ENCODE measurements at regions not wholly inside any gene's neighbourhood (a gene's known extent, or its start where the extent isn't known, plus 50 kb on each side); places are given as distances from the start of the nearest gene placed in this dataset.
"Not testable (repeated sequence)": the region's sequence is repeated elsewhere in the genome, so short reads cannot be mapped to it uniquely, and the experiment has no call there.

GRCh38 chr7:113267271-113267670 is 148.9 kb upstream of the SMIM30 start:
- no peak for DNase-seq (ENCODE audit: low read depth in 3 of 3, low spot score in 1 of 3)

DNA sequence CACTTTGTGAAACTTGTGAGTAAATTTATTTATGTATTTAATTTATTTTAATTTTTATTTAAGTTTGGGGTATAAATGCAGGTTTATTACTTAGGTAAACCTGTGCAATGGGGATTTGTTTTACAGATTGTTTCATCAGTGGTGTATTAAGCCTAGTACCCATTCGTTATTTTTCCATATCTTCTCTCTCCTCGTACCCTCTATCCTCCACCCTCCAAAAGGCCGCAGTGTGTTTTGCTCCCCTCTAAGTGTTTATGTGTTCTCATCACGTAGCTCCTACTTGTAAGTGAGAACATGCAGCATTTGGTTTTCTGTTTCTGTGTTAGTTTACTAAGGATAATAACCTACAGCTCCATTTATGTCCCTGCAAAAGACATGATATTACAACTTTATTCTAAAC is 145.4 kb upstream of the SMIM30 start:
- no peak for DNase-seq (ENCODE audit: low read depth in 3 of 3, low spot score in 1 of 3)

DNA sequence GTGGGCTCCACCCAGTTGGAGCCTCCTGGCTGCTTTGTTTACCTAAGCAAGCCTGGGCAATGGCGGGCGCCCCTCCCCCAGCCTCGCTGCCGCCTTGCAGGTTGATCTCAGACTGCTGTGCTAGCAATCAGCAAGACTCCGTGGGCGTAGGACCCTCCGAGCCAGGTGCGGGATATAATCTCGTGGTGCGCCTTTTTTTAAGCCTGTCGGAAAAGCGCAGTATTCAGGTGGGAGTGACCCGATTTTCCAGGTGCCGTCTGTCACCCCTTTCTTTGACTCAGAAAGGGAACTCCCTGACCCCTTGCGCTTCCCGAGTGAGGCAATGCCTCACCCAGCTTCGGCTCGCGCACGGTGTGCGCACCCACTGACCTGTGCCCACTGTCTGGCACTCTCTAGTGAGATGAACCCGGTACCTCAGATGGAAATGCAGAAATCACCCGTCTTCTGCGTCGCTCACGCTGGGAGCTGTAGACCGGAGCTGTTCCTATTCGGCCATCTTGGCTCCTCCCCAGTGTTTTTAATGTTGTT is 144.9 kb upstream of the SMIM30 start:
- not testable (repeated sequence) for DNase-seq (ENCODE audit: low read depth in 3 of 3, low spot score in 1 of 3)

DNA sequence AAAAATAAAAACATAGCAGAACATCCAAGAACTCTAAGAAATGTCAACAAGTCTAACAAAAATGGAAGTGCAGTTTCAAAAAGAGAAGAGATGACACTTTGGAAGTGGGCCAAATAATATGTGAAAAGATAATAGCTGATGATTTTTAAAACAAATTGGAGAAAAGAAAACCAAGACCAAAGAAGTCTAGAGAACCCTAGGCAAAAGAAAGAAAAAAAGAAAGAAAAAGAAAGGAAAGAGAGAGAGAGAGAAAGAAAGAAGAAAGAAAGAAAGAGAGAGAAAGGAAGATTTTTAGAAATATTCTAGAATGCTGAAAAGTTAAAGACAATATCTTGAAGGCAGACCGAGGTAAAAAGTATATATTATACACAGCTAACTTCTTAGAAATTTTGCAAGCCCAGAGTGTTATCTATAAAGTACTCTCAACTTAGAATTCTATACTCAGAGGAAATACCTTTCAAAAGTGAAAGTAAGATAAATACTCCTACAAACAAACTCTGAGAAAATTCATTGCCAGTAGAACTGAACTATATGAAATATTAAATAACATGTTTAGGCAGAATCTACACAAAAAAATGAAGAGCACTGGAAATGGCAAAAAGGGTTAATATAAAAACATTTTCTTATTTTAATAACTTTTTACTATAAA is 138.7 kb upstream of the SMIM30 start:
- no peak for DNase-seq (ENCODE audit: low read depth in 3 of 3, low spot score in 1 of 3)

GRCh38 chr7:113247198-113247597 is 128.8 kb upstream of the SMIM30 start:
- DNase-seq (ENCODE audit: low read depth in 3 of 3, low spot score in 1 of 3): no peak

DNA sequence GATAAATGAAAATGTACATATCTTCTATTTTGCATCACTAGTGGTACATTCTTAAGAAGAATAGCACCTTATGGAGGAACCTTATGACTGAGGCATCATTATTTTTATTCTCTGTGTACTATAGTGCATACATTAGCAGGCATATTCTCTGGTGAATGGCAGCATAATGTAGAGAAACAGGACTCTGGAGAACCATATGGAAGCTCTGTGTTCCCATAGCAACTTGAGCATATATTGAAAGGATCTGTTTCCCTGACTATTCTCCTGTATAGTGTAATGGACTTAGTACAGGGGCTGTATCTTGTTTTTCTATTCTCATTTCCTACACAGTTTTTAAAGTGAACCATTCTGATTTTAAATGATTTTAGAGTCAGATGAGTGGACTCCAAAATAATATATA is 128.4 kb upstream of the SMIM30 start:
- no peak for DNase-seq (ENCODE audit: low read depth in 3 of 3, low spot score in 1 of 3)

DNA sequence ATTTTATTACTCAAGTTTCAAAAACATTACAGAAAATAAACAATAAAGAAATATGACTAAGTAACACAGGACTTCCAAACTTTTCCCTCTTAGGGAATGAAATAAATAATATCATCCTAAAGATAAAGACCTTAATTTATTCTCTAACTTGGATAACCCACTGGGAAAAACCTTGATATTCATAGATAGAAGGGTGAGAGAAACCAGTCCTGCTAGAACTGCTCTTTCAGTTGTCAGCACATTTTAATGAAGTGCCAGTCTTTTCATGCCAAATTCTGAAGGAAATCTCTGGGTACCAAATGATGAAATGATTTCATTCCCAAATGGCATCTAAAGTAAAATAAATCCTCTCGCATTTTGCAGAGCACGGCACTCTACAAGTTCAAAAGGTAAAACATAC is 114.5 kb upstream of the SMIM30 start:
- DNase-seq (ENCODE audit: low read depth in 3 of 3, low spot score in 1 of 3): no peak

DNA sequence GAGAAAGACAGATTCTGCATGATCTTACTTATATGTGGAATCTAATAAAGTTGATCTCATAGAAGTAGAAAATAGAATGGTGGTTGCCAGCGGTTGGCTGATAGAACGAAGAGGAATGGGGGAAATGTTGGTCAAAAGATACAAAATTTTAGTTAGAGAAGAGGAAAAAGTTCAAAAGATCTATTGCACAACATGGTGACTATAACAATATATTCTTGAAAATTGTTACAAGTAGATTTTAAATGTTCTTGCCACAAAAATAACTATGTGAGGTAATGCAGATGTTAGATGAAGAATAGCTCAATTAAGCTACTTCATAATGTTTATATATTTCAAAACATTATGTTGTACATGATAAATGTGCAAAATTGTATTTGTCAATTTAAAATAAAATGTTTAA is 112.3 kb upstream of the SMIM30 start:
- DNase-seq (ENCODE audit: low read depth in 3 of 3, low spot score in 1 of 3): no peak

DNA sequence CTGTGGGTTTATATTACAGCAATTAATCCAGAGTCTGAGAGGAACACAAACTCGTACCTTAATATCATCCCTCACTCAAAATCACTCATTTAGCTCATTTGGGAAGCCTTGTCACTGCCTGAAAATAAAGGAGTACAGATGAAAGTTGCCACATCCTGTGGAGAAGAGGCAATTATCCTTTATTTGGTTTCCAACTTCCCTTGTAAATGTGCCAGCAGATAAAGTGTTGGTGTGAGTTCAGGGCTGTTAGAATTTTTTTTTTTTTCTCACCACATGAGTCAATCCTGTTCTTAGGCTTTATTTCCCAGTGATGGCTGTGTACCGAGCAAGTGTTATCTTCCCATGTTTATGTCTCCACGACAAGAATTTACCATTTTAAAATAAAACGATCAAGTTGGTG is 99.0 kb upstream of the SMIM30 start:
- DNase-seq (ENCODE audit: low read depth in 3 of 3, low spot score in 1 of 3): no peak

DNA sequence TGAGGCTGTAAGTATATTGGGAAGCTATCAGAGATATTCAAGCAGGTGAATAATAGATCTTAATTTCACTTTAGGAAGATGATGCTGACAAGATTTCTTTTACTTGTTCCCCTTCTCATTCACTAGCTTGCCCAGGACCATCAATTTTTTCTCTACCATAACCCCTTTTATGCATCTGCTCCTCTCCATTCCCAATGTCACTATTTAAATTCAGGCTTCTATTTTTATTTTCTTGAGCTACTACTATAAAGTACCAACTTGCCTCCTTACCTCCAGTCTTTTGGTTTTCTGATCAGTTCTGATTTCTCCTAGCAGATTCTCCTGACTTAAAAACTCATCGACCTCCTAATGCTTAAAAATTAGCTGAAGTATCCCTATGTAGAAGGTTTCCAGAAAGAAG is 97.7 kb upstream of the SMIM30 start:
- no peak for DNase-seq (ENCODE audit: low read depth in 3 of 3, low spot score in 1 of 3)

- DNase-seq (ENCODE audit: low read depth in 3 of 3, low spot score in 1 of 3): no peak
These were observed 91.3 kb upstream of the SMIM30 start for GRCh38 chr7:113209449-113210203.

GRCh38 chr7:113207931-113208330 is 89.6 kb upstream of the SMIM30 start:
- no peak for DNase-seq (ENCODE audit: low read depth in 3 of 3, low spot score in 1 of 3)

DNA sequence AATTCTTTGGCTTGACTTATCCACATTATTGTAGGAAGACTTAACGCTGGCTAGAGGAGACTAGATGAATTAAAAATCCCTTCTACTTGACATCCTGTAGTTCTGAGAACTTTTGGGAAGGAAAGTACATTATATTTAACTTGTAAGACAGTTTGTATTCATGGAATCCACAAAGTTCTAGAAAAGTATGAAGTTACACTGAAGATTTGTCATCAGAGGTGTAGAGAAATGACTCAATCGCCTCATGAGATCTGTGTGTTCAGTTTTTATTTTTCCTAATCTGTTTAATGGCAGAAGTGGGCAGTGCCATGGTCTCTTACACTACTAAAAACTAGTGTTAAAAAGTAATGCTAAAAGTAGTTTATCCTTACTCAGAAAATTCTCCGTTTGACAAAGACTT is 89.1 kb upstream of the SMIM30 start:
- no peak for DNase-seq (ENCODE audit: low read depth in 3 of 3, low spot score in 1 of 3)

DNA sequence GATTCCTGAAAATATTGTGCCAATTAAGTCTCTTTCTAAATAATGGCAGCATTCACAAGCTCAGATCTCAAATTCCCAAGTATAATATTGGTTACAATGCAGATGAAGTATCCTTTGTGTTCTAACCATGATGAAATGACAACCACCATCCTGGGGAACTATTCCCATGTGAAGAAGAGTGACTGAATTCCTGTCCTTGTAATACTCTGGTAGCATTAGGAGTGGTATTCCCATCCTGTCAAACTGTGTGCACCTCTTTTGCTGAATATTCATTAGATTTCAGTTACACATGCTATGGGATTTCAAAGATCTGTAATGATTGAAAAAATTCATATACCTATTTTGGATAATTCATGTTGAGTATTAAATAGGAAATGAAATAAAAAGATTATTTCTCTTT is 86.1 kb upstream of the SMIM30 start:
- no peak for DNase-seq (ENCODE audit: low read depth in 3 of 3, low spot score in 1 of 3)

GRCh38 chr7:113202284-113202683 is 83.9 kb upstream of the SMIM30 start:
- DNase-seq (ENCODE audit: low read depth in 3 of 3, low spot score in 1 of 3): no peak

- DNase-seq (ENCODE audit: low read depth in 3 of 3, low spot score in 1 of 3): no peak
These were observed 81.9 kb upstream of the SMIM30 start for GRCh38 chr7:113200281-113200680.

- DNase-seq (ENCODE audit: low read depth in 3 of 3, low spot score in 1 of 3): no peak
These were observed 81.5 kb upstream of the SMIM30 start for GRCh38 chr7:113199841-113200240.

- DNase-seq (ENCODE audit: low read depth in 3 of 3, low spot score in 1 of 3): no peak
These were observed 80.8 kb upstream of the SMIM30 start for GRCh38 chr7:113199136-113199535.

DNA sequence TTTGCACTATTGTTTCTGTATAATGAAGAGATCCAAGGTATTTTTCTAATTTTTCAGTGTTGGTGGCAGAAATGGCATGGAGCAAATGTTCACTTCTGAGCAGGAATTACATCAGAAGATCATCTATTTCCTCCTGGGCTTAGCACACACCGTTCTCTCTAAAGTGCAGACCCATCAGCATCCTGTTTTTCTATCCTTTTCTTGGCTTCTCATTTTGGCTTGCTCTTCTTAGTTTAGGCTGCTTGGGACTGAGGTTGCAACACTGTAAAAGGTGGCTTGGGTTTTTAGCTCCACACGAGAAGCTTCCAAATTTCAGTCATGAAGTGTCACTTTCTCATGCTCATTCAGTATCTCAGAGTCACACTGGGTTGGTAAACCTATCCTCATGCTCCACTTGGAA is 79.9 kb upstream of the SMIM30 start:
- DNase-seq (ENCODE audit: low read depth in 3 of 3, low spot score in 1 of 3): no peak

DNA sequence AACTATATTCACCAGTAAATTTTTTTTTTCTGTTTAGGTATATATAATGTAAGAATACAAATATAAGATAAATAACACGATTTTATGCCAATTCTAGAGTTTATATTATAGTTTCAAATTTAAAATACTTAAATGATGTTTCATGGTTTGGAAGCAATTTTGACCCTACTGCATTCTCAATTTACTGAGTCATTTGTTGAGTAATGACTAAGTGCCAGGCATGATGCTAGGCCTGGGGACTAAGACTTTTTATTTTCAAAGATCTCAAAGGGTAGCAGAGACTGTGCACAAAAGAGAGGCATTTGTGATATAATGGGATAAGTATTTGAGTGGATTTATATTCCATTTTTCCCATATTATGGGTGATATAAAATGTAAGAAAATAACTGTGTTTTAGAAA is 78.9 kb upstream of the SMIM30 start:
- DNase-seq (ENCODE audit: low read depth in 3 of 3, low spot score in 1 of 3): no peak

GRCh38 chr7:113188396-113188795 is 70.0 kb upstream of the SMIM30 start:
- DNase-seq (ENCODE audit: low read depth in 3 of 3, low spot score in 1 of 3): no peak

GRCh38 chr7:113179313-113179712 is 61.0 kb upstream of the SMIM30 start:
- no peak for DNase-seq (ENCODE audit: low read depth in 3 of 3, low spot score in 1 of 3)

GRCh38 chr7:113176836-113177235 is 58.5 kb upstream of the SMIM30 start:
- no peak for DNase-seq (ENCODE audit: low read depth in 3 of 3, low spot score in 1 of 3)
